IPS-15b (cell line): ENCODE measurements at regions not wholly inside any gene's neighbourhood (a gene's known extent, or its start where the extent isn't known, plus 50 kb on each side); places are given as distances from the start of the nearest gene placed in this dataset.

Experiments used
- H3K27me3 ChIP-seq: one replicate; pipeline ENCODE4 v1.6.1; 2013; ENCODE audit warnings: low read length; ENCODE audit not compliant: control insufficient read depth, insufficient read depth
- H3K36me3 ChIP-seq: one replicate; pipeline ENCODE4 v1.6.1; 2013; ENCODE audit warnings: low read length; ENCODE audit not compliant: control insufficient read depth, insufficient read depth
- H3K4me1 ChIP-seq: one replicate; pipeline ENCODE4 v1.6.1; 2013; ENCODE audit warnings: mild to moderate bottlenecking, low read length; ENCODE audit not compliant: control insufficient read depth, insufficient read depth
- H3K4me3 ChIP-seq: one replicate; pipeline ENCODE4 v1.5.1; 2013; ENCODE audit warnings: low read depth, low read length
- H3K9ac ChIP-seq: one replicate; pipeline ENCODE4 v1.6.1; 2013; ENCODE audit warnings: low read depth, mild to moderate bottlenecking, low read length
- H3K9me3 ChIP-seq: one replicate; pipeline ENCODE4 v1.6.1; 2013; ENCODE audit warnings: mild to moderate bottlenecking, low read length; ENCODE audit not compliant: control insufficient read depth, insufficient read depth

DNA sequence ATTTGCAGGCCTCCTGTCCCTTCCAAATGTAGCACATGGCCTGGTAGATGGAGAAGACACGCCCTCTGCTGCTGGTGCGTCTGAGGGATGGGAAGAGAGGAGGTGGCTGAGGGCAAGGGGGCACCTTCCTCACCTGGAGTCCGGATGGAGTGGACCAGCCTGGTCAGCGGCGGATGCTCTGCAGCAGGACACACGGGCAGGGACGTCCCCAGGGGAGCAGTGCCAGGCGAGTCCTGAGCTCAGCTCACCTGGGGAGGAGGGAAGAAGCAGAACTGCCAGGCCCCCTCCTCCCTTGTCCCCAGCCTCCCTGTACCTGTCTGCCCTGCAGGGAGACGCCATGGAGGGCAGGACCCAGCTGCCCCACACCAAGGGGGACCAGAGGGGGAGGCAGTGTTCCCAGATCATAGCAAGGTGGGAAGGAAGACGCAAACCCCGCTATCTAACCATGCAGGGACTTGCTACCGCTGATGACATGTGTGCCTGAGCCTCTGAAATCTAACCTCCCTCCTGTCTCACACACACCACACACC is 1495.9 kb downstream of the BRD1 start:
- no peaks in the 10 kb centered on the region for H3K27me3 ChIP-seq
- H3K9me3 ChIP-seq = peaks cover 5% of the 10 kb centered on the region
- H3K9ac ChIP-seq = no peak overlapping the region
- no peaks in the 10 kb centered on the region for H3K36me3 ChIP-seq
- H3K4me1 ChIP-seq = no peaks in the 10 kb centered on the region
- H3K4me3 ChIP-seq = no peak overlapping the region

DNA sequence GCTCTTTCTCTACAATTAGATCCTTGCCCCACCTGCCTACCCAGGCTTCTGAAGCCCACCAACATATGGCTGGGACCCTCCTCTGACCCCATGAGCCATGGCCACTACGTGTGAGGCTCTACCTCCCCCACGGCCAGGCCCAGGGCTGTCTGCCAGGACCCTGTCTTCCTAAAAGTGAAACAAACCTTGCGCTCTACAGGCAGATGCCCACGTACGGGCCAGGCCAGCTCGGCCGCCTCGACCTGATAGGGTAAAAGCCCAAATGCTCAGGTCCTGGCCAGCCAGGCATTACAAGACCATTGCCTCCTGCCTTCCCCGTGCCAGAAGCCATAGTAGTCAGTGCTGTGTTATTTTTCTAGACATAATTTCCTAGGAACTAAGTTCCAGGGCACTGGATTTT is 1496.4 kb downstream of the BRD1 start:
- peaks cover 5% of the 10 kb centered on the region for H3K9me3 ChIP-seq
- no peaks in the 10 kb centered on the region for H3K36me3 ChIP-seq
- no peaks in the 10 kb centered on the region for H3K4me1 ChIP-seq
- no peak overlapping the region for H3K9ac ChIP-seq
- H3K27me3 ChIP-seq = no peaks in the 10 kb centered on the region
- no peak overlapping the region for H3K4me3 ChIP-seq

DNA sequence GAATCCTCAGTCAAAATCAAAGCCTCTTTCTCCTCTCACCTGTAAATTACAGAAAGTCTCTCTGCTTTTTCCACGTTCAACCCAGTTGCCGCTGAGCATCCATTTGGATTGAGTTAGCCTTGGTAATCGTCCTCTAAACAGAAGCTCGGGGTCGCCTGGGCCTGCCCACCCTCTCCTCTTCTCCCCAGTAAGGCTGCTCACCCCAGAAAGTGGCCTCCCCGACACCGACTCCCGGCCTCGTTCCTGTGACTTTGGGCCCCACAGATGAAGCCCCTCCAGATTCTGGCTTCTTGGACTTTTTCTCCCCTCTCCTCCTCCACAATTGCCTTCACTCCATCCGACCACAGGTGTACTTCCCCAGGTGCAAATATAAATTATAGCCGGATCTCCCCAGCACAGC is 1500.0 kb downstream of the BRD1 start:
- H3K4me1 ChIP-seq = no peaks in the 10 kb centered on the region
- no peaks in the 10 kb centered on the region for H3K36me3 ChIP-seq
- H3K9ac ChIP-seq = no peak overlapping the region
- H3K4me3 ChIP-seq = no peak overlapping the region
- no peaks in the 10 kb centered on the region for H3K27me3 ChIP-seq
- H3K9me3 ChIP-seq = peaks cover 5% of the 10 kb centered on the region

DNA sequence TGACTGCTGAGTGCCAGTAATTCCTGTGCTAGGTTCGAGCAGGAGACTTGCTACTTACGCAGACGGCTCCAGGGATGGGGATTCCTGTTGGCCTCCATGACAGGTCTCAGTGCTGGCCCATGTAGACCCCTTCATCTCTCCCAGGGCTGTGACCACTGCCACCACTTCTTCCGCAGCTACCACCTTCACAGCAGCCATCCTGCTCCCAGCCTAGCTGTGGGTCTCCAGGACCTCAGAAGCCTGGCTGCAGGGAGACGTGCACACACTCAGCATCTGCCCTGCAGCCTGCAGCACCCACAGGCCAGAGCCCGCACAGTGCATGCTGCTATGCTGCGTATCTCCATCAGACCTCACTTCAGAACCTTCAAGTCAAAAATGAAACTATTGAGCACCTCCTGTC is 1503.9 kb downstream of the BRD1 start:
- no peaks in the 10 kb centered on the region for H3K36me3 ChIP-seq
- H3K4me3 ChIP-seq = no peak overlapping the region
- H3K9ac ChIP-seq = no peak overlapping the region
- no peaks in the 10 kb centered on the region for H3K4me1 ChIP-seq
- H3K27me3 ChIP-seq = no peaks in the 10 kb centered on the region
- no peaks in the 10 kb centered on the region for H3K9me3 ChIP-seq

DNA sequence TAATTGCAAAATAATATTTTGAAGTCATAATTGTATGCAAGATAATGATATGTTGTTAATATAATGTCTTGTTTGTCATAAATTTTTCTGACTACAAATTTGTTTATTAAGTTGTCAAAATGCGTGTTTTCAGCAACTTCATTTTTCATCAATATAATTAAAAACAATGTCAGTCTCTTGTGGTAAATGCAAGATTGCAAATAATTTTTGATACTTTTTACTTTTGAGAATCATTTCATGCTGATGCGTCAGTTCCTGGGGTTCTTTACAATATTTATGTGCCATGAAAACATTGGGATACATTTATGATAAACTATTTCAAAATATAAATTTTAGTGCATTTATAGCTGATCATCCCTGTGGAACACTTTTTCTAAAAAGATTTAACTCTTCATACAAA is 1504.8 kb downstream of the BRD1 start:
- Histone ChIP-seq H3K4me3 (no peak overlapping the region), H3K4me1 (no peaks in the 10 kb centered on the region), H3K9ac (no peak overlapping the region), H3K27me3 (no peaks in the 10 kb centered on the region), H3K36me3 (no peaks in the 10 kb centered on the region), H3K9me3 (no peaks in the 10 kb centered on the region)

DNA sequence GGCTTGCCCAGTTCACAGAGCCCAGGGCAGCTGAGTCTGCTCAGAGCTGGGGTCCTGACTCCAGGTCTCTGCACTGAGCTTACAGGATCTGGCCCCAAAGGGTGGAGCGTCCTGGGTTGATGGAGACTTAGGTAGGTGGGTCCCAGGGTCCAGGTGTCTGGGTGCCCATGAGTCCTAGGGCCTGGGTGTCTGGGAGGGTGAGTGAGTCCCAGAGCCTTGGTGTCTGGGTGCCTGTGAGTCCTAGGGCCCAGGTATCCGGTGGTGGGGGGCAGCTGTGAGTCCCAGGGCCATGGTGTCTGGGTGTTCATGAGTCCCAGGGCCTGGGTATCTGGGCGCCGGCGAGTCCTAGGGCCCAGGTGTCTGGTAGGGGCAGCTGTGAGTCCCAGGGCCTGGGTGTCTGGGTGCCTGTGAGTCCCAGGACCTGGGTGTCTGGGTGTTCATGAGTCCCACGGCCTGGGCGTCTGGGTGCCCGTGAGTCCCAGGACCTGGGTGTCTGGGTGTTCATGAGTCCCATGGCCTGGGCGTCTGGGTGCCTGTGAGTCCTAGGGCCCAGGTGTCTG is 1505.6 kb downstream of the BRD1 start:
- no peak overlapping the region for H3K9ac ChIP-seq
- H3K36me3 ChIP-seq = no peaks in the 10 kb centered on the region
- H3K4me3 ChIP-seq = no peak overlapping the region
- H3K27me3 ChIP-seq = no peaks in the 10 kb centered on the region
- H3K9me3 ChIP-seq = no peaks in the 10 kb centered on the region
- H3K4me1 ChIP-seq = no peaks in the 10 kb centered on the region

DNA sequence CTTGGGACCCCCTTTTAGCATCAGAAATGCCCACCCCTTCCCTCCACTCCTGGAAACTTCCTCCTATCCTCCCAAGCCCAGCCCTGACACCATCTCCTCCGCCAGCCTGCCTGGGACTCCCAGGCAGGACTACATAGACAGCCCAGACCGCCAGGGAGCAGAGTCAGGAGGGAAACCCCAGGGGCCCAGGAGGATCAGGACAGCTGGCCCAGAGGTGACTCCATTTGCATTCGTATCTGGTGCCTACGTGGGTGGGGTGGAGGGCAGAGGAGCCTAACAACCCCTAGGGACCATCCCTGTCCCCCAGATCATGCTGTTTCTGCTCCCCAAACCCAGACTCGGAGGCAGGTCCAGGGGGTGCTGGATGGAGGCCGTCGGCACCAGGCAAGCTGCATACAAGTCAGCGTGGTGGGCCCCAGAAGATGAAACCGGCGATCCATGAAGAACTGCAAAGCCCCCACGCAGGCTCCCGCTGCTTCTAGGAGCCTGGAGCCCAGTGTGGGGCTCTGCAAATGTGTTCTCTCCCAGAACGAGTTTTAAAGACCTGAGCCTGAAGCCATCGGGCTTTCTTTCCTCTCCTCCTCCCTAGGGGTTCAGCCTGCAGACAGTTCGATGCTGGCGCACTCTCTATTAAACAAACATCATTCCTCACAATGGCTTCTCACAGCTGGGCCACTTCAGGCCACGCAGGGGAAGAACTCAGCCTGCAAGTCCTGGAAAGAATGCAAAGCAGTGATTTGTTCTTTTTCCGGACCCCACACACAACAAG is 1506.8 kb downstream of the BRD1 start:
- no peaks in the 10 kb centered on the region for H3K4me1 ChIP-seq
- H3K9ac ChIP-seq = no peak overlapping the region
- no peaks in the 10 kb centered on the region for H3K9me3 ChIP-seq
- no peaks in the 10 kb centered on the region for H3K36me3 ChIP-seq
- no peak overlapping the region for H3K4me3 ChIP-seq
- no peaks in the 10 kb centered on the region for H3K27me3 ChIP-seq

DNA sequence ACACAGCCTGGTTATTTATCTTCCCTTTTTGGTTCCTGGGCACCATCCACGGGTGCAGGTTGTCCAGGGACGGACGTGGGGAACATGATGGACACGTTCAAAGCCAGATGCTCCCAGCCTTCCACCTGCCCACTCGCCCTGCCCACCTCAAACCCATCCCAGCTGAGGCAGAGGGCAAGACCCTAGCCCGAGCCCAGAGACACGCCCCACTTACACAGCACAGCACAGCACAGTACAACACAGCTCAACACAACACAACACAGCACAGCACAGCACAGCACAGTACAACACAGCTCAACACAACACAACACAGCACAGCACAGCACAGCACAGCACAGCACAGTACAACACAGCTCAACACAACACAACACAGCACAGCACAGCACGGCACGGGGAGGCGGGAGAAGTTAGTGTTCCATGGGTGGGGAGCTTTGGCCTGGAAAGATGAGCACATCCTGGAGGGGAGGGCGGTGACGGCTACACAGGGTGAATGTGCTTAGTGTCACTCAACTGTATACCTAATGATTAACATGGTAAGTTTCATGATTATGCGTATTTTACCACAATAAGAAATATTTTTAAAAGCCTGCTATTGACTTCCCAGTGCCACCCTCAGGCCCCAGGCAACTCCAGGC is 1507.5 kb downstream of the BRD1 start:
- H3K9me3 ChIP-seq = no peaks in the 10 kb centered on the region
- H3K4me3 ChIP-seq = no peak overlapping the region

DNA sequence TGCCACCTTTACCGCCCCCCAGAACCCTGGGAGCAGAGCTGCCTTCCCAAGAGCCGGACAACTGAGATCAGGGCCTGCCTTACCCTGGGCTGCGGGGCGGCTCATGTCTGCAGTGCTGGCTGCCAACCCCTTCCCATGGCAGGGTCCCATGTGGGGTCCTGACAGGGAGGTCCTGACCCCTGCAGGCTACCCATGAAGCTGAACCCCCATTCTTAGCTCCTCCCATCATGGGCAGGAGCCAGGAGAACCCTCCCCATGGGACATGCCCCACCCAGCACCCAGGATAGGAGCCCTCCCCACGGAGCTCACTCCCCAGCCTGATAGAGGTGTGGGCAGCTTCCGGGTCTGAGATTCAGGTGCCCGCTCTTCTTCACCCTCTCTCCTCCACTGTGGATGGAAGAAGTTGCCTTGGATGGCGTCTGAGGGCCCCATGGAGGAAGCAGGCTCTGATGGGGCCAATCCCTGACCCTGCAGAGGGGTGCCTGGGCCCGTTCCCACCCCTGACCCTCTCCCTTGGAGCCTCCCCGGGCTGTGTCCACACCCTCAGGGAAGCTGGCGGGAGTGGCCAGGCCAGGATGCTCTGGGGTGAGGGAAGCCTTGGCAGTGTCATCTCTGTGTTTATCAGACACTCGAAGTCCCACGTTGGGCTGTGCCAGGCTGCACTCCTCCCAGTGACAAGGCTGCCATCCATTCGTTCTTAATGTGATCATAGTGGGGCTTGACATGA is 1508.2 kb downstream of the BRD1 start:
- no peaks in the 10 kb centered on the region for H3K4me1 ChIP-seq
- H3K9me3 ChIP-seq = no peaks in the 10 kb centered on the region
- no peaks in the 10 kb centered on the region for H3K36me3 ChIP-seq
- H3K4me3 ChIP-seq = no peak overlapping the region
- H3K9ac ChIP-seq = no peak overlapping the region
- no peaks in the 10 kb centered on the region for H3K27me3 ChIP-seq

More for the DNA sequence above, 1507.5 kb downstream of the BRD1 start:
- no peaks in the 10 kb centered on the region for H3K4me1 ChIP-seq
- H3K36me3 ChIP-seq = no peaks in the 10 kb centered on the region
- H3K9ac ChIP-seq = no peak overlapping the region
- H3K27me3 ChIP-seq = no peaks in the 10 kb centered on the region

DNA sequence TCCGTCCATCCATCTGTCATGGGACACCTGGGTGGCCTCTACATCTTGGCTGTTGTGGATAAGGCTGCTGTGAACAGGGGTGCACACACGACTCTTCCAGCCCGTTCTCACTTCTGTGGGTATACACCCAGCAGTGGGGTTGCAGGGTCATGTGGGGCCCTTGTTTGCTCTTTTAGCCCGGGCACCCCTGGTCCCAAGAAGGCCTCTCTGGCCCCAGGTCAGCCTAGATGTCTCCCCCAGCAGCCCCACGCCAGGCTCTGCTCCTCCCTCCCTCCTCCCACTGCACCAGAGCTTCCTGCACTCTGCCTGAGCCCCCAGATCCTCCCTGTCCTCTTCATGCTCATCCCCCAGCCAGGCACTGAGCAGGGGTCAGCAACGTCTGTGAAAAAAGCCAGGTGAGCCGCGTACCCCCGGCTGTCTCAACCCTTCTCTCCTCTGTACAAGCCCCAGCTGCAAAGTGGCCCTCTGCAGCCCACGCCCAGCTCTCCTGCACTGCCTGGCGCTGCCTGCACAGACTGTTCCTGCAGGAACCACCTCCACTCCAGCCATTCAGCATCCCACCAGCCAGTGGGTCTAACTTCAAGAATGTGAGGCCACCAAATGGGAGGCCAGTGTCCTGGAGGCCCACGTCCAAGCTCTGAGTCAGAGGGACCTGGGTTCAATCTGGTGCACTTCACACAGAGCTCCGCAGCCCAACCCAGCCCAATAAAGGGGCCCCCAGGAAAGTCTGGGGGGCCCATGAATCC is 1508.9 kb downstream of the BRD1 start:
- no peak overlapping the region for H3K9ac ChIP-seq

DNA sequence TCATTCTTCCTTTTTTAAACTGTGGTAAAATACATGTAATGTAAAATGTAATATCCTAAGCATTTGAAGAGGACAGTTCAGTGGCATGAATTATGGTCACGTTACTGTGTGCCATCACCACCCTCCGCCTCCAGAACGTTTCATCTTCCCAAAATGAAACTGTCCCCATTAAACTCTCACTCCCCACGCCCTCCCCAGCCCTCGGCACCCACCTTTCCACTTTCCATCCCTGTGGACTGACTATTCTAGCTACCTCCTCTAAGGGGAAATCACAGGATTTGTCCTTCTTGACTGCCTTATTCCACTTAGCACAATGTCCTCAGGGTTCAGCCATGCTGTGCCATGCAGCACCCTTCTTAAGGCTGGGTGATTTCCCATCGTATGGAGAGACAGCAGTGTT is 1509.5 kb downstream of the BRD1 start:
- Histone ChIP-seq H3K4me1 (peaks cover 3% of the 10 kb centered on the region), H3K36me3 (no peaks in the 10 kb centered on the region), H3K9ac (no peak overlapping the region), H3K4me3 (no peak overlapping the region), H3K9me3 (no peaks in the 10 kb centered on the region), H3K27me3 (no peaks in the 10 kb centered on the region)

More for the DNA sequence above, 1508.9 kb downstream of the BRD1 start:
- Histone ChIP-seq H3K9me3 (no peaks in the 10 kb centered on the region), H3K4me1 (peaks cover under 1% of the 10 kb centered on the region), H3K4me3 (no peak overlapping the region), H3K27me3 (no peaks in the 10 kb centered on the region), H3K36me3 (no peaks in the 10 kb centered on the region)
